ENCODE measurements at regions not wholly inside any gene's neighbourhood (a gene's known extent, or its start where the extent isn't known, plus 50 kb on each side); places are given as distances from the start of the nearest gene placed in this dataset.

DNA sequence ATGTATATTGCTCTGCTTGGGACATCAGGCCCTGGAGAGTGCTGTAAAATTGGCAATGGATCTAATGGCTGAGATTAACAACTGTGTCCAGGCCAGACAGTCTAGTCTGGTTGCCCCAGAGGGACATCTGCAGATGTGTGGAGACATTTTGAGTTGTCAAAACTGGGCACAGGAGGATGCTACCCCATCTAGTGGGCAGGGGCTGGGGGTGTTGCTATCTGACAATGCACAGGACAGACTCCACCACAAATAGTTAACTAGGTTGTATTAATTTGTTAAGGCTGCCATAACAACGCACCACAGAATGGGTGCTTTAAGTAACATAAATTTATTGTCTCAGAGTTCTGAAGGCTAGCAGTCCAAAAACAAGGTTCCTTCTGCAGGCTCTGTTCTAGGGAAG, 302.5 kb upstream of the AMIGO2 start:
- Histone ChIP-seq H3K36me3 (no peaks in the 10 kb centered on the region), H3K27me3 (no peaks in the 10 kb centered on the region), H3K27ac (no peak overlapping the region), H3K4me1 (peaks cover 12% of the 10 kb centered on the region), H3K4me3 (no peak overlapping the region), H3K9me3 (no peaks in the 10 kb centered on the region)
- no peak for DNase-seq (ENCODE audit: low spot score in 2 of 2)
- 95% methylated on average over 1 of the region's 1 CpG for WGBS
- TF ChIP-seq EP300 (IDR thresholded peaks at IDR 0.05) (no peak), POLR2AphosphoS5 (IDR thresholded peaks at IDR 0.05) (no peak), CTCF (IDR thresholded peaks at IDR 0.05) (no peak), POLR2A (IDR thresholded peaks at IDR 0.05) (no peak)

DNA sequence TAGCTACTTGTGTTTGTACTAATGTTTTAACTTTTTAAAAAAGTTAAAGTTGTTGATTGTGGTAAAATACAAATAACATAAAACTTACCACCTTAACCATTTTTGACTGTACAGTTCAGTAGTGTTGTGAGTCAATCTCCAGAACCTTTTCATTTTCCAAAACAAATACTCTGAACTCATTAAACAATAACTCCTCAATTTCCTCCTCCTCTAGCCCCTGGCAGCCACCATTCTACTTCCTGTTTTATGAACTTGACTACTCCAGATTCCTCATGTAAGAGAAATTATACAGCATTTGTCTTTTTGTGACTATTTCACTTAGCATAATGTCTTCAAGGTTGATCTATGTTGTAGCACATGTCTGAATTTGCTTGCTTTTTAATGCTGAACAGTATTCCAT, 299.1 kb upstream of the AMIGO2 start:
- TF ChIP-seq POLR2A (IDR thresholded peaks at IDR 0.05): no peak
- no peak for TF ChIP-seq CTCF (IDR thresholded peaks at IDR 0.05)
- no peak for TF ChIP-seq POLR2AphosphoS5 (IDR thresholded peaks at IDR 0.05)
- no peak for TF ChIP-seq EP300 (IDR thresholded peaks at IDR 0.05)
- Histone ChIP-seq H3K36me3 (no peaks in the 10 kb centered on the region), H3K4me1 (peaks cover 12% of the 10 kb centered on the region), H3K9me3 (no peaks in the 10 kb centered on the region), H3K4me3 (no peak overlapping the region), H3K27me3 (no peaks in the 10 kb centered on the region), H3K27ac (no peak overlapping the region)
- DNase-seq (ENCODE audit: low spot score in 2 of 2): no peak

DNA sequence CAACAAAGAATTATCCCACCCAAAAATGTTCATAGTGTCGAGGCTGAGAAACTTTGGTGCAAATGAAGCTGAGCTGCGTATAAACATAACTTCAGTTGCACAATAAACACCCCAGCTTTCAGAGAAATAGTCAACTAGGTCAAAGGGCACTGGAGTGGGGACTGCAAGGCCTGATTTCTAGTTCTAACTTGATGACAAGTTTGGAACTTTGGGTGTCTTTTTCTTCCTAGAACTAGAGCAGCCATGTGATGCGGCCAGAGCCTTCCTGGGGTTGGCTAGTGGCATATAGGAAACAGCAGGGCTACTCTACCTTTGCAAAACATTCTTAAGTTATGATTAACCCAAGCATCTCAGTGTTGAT, 298.4 kb upstream of the AMIGO2 start:
- H3K27me3 ChIP-seq: no peaks in the 10 kb centered on the region
- no peaks in the 10 kb centered on the region for H3K36me3 ChIP-seq
- TF ChIP-seq POLR2A (IDR thresholded peaks at IDR 0.05) (no peak), CTCF (IDR thresholded peaks at IDR 0.05) (no peak), POLR2AphosphoS5 (IDR thresholded peaks at IDR 0.05) (no peak), EP300 (IDR thresholded peaks at IDR 0.05) (no peak)
- DNase-seq (ENCODE audit: low spot score in 2 of 2): no peak
- H3K9me3 ChIP-seq: no peaks in the 10 kb centered on the region
- H3K4me1 ChIP-seq: peaks cover 12% of the 10 kb centered on the region
- 70% methylated on average over 3 of the region's 3 CpGs for WGBS
- no peak overlapping the region for H3K4me3 ChIP-seq
- H3K27ac ChIP-seq: no peak overlapping the region

GRCh38 chr12:47377414-47378221, 297.9 kb upstream of the AMIGO2 start:
- no peaks in the 10 kb centered on the region for H3K9me3 ChIP-seq
- WGBS: 34% methylated on average over 12 of the region's 12 CpGs
- no peak for TF ChIP-seq CTCF (IDR thresholded peaks at IDR 0.05)
- no peak for TF ChIP-seq POLR2AphosphoS5 (IDR thresholded peaks at IDR 0.05)
- TF ChIP-seq POLR2A (IDR thresholded peaks at IDR 0.05): no peak
- no peak for TF ChIP-seq EP300 (IDR thresholded peaks at IDR 0.05)
- H3K27me3 ChIP-seq: no peaks in the 10 kb centered on the region
- H3K27ac ChIP-seq: no peak overlapping the region
- H3K4me1 ChIP-seq: peaks cover 12% of the 10 kb centered on the region
- H3K36me3 ChIP-seq: no peaks in the 10 kb centered on the region
- no peak overlapping the region for H3K4me3 ChIP-seq
- DNase-seq (ENCODE audit: low spot score in 2 of 2): peak; percentile 94 to 96

- no peaks in the 10 kb centered on the region for H3K27me3 ChIP-seq
- 68% methylated on average over 6 of the region's 6 CpGs for WGBS
- H3K36me3 ChIP-seq: no peaks in the 10 kb centered on the region
- no peak for DNase-seq (ENCODE audit: low spot score in 2 of 2)
- no peaks in the 10 kb centered on the region for H3K9me3 ChIP-seq
- H3K4me1 ChIP-seq: peaks cover 12% of the 10 kb centered on the region
- no peak overlapping the region for H3K27ac ChIP-seq
- H3K4me3 ChIP-seq: no peak overlapping the region
- TF ChIP-seq EP300 (IDR thresholded peaks at IDR 0.05) (no peak), POLR2AphosphoS5 (IDR thresholded peaks at IDR 0.05) (no peak), POLR2A (IDR thresholded peaks at IDR 0.05) (no peak), CTCF (IDR thresholded peaks at IDR 0.05) (no peak)
Measured at GRCh38 chr12:47376927-47377326, 297.2 kb upstream of the AMIGO2 start.

All from suprapubic skin (tissue), 4 donors.